HL-60 (cell line): ENCODE measurements at regions not wholly inside any gene's neighbourhood (a gene's known extent, or its start where the extent isn't known, plus 50 kb on each side); places are given as distances from the start of the nearest gene placed in this dataset.

ENCODE experiments used
- CTCF ChIP-seq: IDR thresholded peaks from one replicate; pipeline ENCODE4 v1.5.1; 2011; ENCODE audit warnings: low read length, control low read depth, inconsistent platforms; ENCODE audit not compliant: insufficient read depth
- POLR2AphosphoS5 ChIP-seq: IDR thresholded peaks from 2 replicates; pipeline ENCODE4 v1.6.1; 2012; ENCODE audit warnings: low read depth

DNA sequence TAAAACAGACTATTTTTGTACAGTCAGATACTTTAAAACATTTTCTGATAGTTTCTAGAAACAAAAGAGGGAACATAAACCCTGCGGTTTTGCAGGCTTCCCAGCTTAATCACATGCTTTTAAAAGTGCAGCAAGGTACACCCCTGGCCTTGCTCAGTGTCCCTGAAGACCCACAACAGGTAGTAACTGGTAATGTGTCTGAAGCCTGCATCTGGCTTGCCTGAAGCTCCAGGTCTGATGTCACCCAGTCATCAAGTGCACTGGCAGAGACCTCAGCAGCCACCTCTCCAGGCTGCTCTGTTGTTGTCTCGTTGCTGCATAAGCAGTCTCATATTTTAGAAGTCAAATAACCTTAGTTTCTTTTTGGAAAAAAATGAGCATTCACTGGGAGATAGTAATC, 376.1 kb upstream of the MTPN start:
- TF ChIP-seq CTCF (no peak), POLR2AphosphoS5 (no peak)
